MM.1S (cell line): ENCODE measurements at regions not wholly inside any gene's neighbourhood (a gene's known extent, or its start where the extent isn't known, plus 50 kb on each side); places are given as distances from the start of the nearest gene placed in this dataset.

Experiments
- DNase-seq: peaks from one replicate; pipeline ENCODE4 v3.0.0-alpha.2; 2015
- H2AFZ ChIP-seq: fragments of 300-600 bp; sonication (generic); 2 replicates; pipeline ENCODE4 v1.6.0; 2016; ENCODE audit warnings: antibody characterized with exemption, low read length
- H3F3A ChIP-seq: fragments of 300-600 bp; sonication (generic); 2 replicates; pipeline ENCODE4 v1.6.1; 2016; ENCODE audit warnings: mild to moderate bottlenecking, antibody characterized with exemption, low read length, moderate library complexity, mixed read lengths; ENCODE audit not compliant: insufficient read depth
- H3K27ac ChIP-seq: fragments of 300-600 bp; sonication (generic); 2 replicates; pipeline ENCODE4 v1.5.1; 2016; ENCODE audit warnings: mild to moderate bottlenecking, low read length
- H3K27me3 ChIP-seq: fragments of 300-600 bp; sonication (generic); replicated peaks from 2 replicates; pipeline ENCODE4 v1.6.0; 2016; ENCODE audit warnings: low read length; ENCODE audit not compliant: insufficient read depth
- H3K36me3 ChIP-seq: fragments of 300-600 bp; sonication (generic); replicated peaks from 2 replicates; pipeline ENCODE4 v1.6.1; 2016; ENCODE audit warnings: mild to moderate bottlenecking, low read length, mixed read lengths; ENCODE audit not compliant: insufficient read depth
- H3K4me1 ChIP-seq: fragments of 300-600 bp; sonication (generic); 2 replicates; pipeline ENCODE4 v1.6.1; 2016; ENCODE audit warnings: low read length, mixed read lengths
- H3K4me2 ChIP-seq: fragments of 300-600 bp; sonication (generic); 2 replicates; pipeline ENCODE4 v1.6.0; 2016; ENCODE audit warnings: low read depth, low read length
- H3K4me3 ChIP-seq: fragments of 300-600 bp; sonication (generic); 2 replicates; pipeline ENCODE4 v1.5.1; 2016; ENCODE audit warnings: low read length, mixed read lengths
- H3K79me2 ChIP-seq: fragments of 300-600 bp; sonication (generic); 2 replicates; pipeline ENCODE4 v1.6.1; 2016; ENCODE audit warnings: mixed run types, low read length, mixed read lengths
- H3K9ac ChIP-seq: fragments of 300-600 bp; sonication (generic); 2 replicates; pipeline ENCODE4 v1.6.1; 2016; ENCODE audit warnings: low read length, mixed read lengths
- H3K9me2 ChIP-seq: fragments of 300-600 bp; sonication (generic); replicated peaks from 2 replicates; pipeline ENCODE4 v1.6.1; 2016; ENCODE audit warnings: mild to moderate bottlenecking, low read length, mixed read lengths; ENCODE audit not compliant: insufficient read depth
- H3K9me3 ChIP-seq: fragments of 300-600 bp; sonication (generic); replicated peaks from 2 replicates; pipeline ENCODE4 v1.6.1; 2016; ENCODE audit warnings: mild to moderate bottlenecking, low read length, mixed read lengths; ENCODE audit not compliant: insufficient read depth
- H4K20me1 ChIP-seq: fragments of 300-600 bp; sonication (generic); 2 replicates; pipeline ENCODE4 v1.6.1; 2016; ENCODE audit warnings: mild to moderate bottlenecking, low read length, moderate library complexity, mixed read lengths; ENCODE audit not compliant: insufficient read depth
- EZH2 ChIP-seq: fragments of 300-600 bp; sonication (generic); optimal IDR thresholded peaks from 2 replicates; pipeline ENCODE3; 2017; ENCODE audit warnings: low read depth, mild to moderate bottlenecking, antibody characterized with exemption, low read length, mixed read lengths
- EZH2phosphoT487 ChIP-seq: fragments of 300-600 bp; sonication (generic); IDR thresholded peaks from 2 replicates; pipeline ENCODE4 v1.6.1; 2018; ENCODE audit warnings: antibody characterized with exemption, low read length
- TF ChIP-seq, protein P1 (sequence below): fragments of 300-600 bp; sonication (generic); IDR thresholded peaks from 2 replicates; pipeline ENCODE4 v1.5.1; 2016; ENCODE audit warnings: antibody characterized with exemption, low read length, mixed read lengths

DNA sequence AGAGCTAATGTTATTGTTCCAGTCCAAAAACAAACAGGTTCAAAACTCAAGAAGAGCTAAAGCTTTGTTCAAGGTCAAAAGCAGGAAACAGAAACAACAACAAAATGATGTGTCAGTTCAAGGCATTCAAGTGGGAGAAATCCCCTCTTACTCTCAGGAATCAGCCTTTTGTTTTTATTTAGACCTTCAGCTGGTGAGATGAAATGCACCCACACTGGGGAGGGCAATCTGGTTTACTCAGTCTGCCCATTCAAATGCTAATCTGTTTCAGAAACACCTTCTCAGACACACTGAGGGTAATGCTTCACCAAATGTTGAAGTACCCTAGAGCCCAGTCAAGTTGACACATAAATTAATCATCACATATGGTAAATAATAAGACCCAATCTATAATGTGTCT is 150.6 kb downstream of the TMX3 start:
- TF ChIP-seq EZH2phosphoT487, result no peak
- no peak for TF ChIP-seq EZH2
- TF ChIP-seq, protein P1, sequence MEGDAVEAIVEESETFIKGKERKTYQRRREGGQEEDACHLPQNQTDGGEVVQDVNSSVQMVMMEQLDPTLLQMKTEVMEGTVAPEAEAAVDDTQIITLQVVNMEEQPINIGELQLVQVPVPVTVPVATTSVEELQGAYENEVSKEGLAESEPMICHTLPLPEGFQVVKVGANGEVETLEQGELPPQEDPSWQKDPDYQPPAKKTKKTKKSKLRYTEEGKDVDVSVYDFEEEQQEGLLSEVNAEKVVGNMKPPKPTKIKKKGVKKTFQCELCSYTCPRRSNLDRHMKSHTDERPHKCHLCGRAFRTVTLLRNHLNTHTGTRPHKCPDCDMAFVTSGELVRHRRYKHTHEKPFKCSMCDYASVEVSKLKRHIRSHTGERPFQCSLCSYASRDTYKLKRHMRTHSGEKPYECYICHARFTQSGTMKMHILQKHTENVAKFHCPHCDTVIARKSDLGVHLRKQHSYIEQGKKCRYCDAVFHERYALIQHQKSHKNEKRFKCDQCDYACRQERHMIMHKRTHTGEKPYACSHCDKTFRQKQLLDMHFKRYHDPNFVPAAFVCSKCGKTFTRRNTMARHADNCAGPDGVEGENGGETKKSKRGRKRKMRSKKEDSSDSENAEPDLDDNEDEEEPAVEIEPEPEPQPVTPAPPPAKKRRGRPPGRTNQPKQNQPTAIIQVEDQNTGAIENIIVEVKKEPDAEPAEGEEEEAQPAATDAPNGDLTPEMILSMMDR, result no peak
- Histone ChIP-seq H2AFZ (no peak overlapping the region), H4K20me1 (no peaks in the 10 kb centered on the region), H3K9ac (no peak overlapping the region), H3K4me3 (no peak overlapping the region), H3K4me1 (no peaks in the 10 kb centered on the region), H3K27ac (no peak overlapping the region), H3K9me2 (no peaks in the 10 kb centered on the region), H3F3A (no peaks in the 10 kb centered on the region), H3K4me2 (no peak overlapping the region), H3K27me3 (no peaks in the 10 kb centered on the region), H3K79me2 (no peaks in the 10 kb centered on the region), H3K36me3 (no peaks in the 10 kb centered on the region), H3K9me3 (no peaks in the 10 kb centered on the region)
- no peak for DNase-seq

DNA sequence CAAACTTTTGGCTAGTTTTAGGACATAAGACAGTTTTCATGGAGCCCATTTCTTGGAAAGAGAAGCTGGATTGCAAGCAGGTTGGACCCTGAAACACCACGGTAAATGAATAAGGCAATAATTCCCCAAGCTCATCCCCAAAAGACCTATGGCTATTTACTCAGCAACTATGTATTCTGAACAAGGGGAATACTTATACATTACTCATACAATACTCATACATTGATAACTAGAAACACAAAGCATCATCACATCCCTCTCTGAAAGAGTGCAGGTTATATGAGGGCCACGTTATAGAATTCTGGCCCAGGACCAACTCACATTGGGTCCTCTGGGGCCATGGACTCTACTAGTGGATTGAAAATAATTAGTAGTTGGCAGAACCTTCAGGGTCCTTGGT is 154.8 kb downstream of the TMX3 start:
- Histone ChIP-seq H3K79me2 (no peaks in the 10 kb centered on the region), H3K27ac (no peak overlapping the region), H3K9me3 (no peaks in the 10 kb centered on the region), H2AFZ (no peak overlapping the region), H3K4me1 (no peaks in the 10 kb centered on the region), H4K20me1 (no peaks in the 10 kb centered on the region), H3K9ac (no peak overlapping the region), H3K4me2 (no peak overlapping the region), H3F3A (no peaks in the 10 kb centered on the region), H3K4me3 (no peak overlapping the region), H3K27me3 (no peaks in the 10 kb centered on the region), H3K36me3 (no peaks in the 10 kb centered on the region), H3K9me2 (no peaks in the 10 kb centered on the region)
- TF ChIP-seq, protein P1, result no peak
- TF ChIP-seq EZH2, result no peak
- no peak for DNase-seq

DNA sequence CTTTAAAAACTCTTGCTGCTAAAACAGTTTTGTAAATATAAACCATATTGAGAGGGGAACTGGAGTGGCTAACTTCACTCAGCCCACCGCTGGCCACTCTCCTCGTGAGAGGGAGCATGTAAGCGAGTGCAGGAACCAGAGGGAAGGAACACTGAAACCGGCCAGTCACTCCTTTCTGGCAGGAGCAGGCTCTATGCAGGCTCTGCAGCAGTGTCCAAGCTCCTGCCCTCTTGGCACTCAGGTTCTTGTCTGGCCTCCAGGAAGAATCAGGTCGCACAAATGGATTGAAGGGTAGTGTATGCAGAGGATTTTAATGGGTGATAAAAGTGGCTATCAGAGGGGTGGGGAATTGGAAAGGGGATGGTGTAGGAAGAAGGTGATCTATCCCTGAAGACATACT is 157.7 kb downstream of the TMX3 start:
- H3K36me3 ChIP-seq, result no peaks in the 10 kb centered on the region; the same call in 1 of the 2 replicates
- H3K4me1 ChIP-seq, result no peaks in the 10 kb centered on the region
- H2AFZ ChIP-seq, result no peak overlapping the region
- TF ChIP-seq, protein P1, result no peak
- TF ChIP-seq EZH2phosphoT487 (no peak), EZH2 (no peak)
- no peaks in the 10 kb centered on the region for H4K20me1 ChIP-seq
- DNase-seq, result no peak
- no peaks in the 10 kb centered on the region for H3K79me2 ChIP-seq
- no peak overlapping the region for H3K9ac ChIP-seq
- no peaks in the 10 kb centered on the region for H3K27me3 ChIP-seq
- no peaks in the 10 kb centered on the region for H3K9me2 ChIP-seq
- H3K4me2 ChIP-seq, result no peak overlapping the region
- H3K27ac ChIP-seq, result no peak overlapping the region
- no peaks in the 10 kb centered on the region for H3K9me3 ChIP-seq
- no peaks in the 10 kb centered on the region for H3F3A ChIP-seq
- no peak overlapping the region for H3K4me3 ChIP-seq

GRCh38 chr18:68555879-68556301 is 159.0 kb downstream of the TMX3 start:
- DNase-seq, result no peak
- TF ChIP-seq EZH2phosphoT487, result no peak
- TF ChIP-seq EZH2, result no peak
- TF ChIP-seq, protein P1, result no peak

More at GRCh38 chr18:68555879-68556301, 159.0 kb downstream of the TMX3 start:
- no peak overlapping the region for H3K4me2 ChIP-seq
- H3K27me3 ChIP-seq, result no peaks in the 10 kb centered on the region
- H3K4me3 ChIP-seq, result no peak overlapping the region
- H3K9me3 ChIP-seq, result no peaks in the 10 kb centered on the region
- H4K20me1 ChIP-seq, result no peaks in the 10 kb centered on the region
- H3F3A ChIP-seq, result no peaks in the 10 kb centered on the region
- H3K9me2 ChIP-seq, result no peaks in the 10 kb centered on the region
- no peaks in the 10 kb centered on the region for H3K79me2 ChIP-seq
- no peaks in the 10 kb centered on the region for H3K4me1 ChIP-seq
- no peak overlapping the region for H3K9ac ChIP-seq
- H2AFZ ChIP-seq, result no peak overlapping the region
- H3K27ac ChIP-seq, result no peak overlapping the region
- no peaks in the 10 kb centered on the region; the same call in 1 of the 2 replicates for H3K36me3 ChIP-seq
